ENCODE measurements at regions not wholly inside any gene's neighbourhood (a gene's known extent, or its start where the extent isn't known, plus 50 kb on each side); places are given as distances from the start of the nearest gene placed in this dataset.
"Not testable (repeated sequence)": the region's sequence is repeated elsewhere in the genome, so short reads cannot be mapped to it uniquely, and the experiment has no call there.

- no peak for DNase-seq (ENCODE audit: low read depth)
Observed at GRCh38 chr2:3115301-3116042, 262.1 kb downstream of the EIPR1 start.

GRCh38 chr2:3114406-3115185 lies 263.0 kb downstream of the EIPR1 start:
- DNase-seq (ENCODE audit: low read depth), result no peak

- no peak for DNase-seq (ENCODE audit: low read depth)
Observed at GRCh38 chr2:3113769-3114168, 263.8 kb downstream of the EIPR1 start.

DNA sequence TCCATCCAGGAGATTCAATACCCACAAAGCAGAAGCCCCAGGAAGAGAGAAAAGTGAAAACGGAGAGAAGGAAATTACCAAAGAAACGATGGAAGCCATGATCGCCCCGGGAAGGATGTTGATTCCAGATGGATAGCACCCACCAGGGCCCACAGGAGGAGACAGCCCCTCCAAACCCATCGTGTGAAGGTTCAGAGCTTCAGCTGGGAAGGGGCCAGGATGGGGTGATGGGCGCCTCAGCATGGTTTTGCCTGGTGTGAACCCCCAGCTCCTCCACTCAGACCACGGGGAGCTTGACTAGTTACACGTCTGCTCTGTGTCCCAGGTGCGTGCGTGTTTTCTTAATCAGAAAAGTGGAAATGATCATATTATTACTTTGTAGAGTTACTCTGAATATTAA lies 264.5 kb downstream of the EIPR1 start:
- no peak for DNase-seq (ENCODE audit: low read depth)

GRCh38 chr2:3112553-3112952 lies 265.1 kb downstream of the EIPR1 start:
- DNase-seq (ENCODE audit: low read depth), result no peak

GRCh38 chr2:3112131-3112530 lies 265.5 kb downstream of the EIPR1 start:
- no peak for DNase-seq (ENCODE audit: low read depth)

- no peak for DNase-seq (ENCODE audit: low read depth)
Observed at GRCh38 chr2:3110994-3111666, 266.5 kb downstream of the EIPR1 start.

DNA sequence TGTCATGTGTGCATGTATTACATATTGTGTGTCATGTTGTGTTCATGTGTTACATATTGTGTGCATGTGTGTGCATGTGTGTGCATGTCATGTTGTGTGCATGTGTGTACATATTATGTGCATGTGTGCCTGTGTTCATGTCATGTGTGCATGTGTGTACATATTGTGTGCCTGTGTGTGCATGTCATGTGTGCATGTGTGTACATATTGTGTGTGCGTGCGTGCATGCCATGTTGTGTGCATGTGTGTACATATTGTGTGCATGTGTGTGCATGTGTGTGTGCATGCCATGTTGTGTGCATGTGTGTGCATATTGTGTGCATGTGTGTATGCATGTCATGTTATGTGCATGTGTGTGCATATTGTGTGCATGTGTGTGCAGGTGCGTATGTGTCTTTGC lies 267.1 kb downstream of the EIPR1 start:
- DNase-seq (ENCODE audit: low read depth), result no peak

GRCh38 chr2:3108710-3109702 lies 268.6 kb downstream of the EIPR1 start:
- DNase-seq (ENCODE audit: low read depth), result no peak

- no peak for DNase-seq (ENCODE audit: low read depth)
Observed at GRCh38 chr2:3108105-3108504, 269.5 kb downstream of the EIPR1 start.

DNA sequence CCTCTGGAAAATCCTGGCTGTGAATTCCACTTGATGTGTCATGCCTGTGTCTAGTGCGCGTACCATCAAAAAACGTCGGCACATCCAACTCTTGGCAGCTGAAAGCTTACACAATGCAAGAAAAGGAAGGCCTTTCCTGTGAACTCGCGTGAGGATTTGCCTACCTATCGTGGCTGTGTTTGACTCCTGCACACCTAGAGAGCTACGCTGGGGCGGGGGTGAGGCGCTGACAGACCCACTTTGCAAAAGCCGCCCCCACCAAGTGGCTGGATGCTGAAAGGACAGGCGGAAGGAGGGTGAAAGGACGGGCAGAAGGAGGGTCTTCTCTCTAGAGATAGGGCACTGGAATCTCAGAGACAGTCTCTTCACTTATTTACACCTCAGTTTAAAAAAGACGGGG lies 270.1 kb downstream of the EIPR1 start:
- DNase-seq (ENCODE audit: low read depth), result no peak

DNA sequence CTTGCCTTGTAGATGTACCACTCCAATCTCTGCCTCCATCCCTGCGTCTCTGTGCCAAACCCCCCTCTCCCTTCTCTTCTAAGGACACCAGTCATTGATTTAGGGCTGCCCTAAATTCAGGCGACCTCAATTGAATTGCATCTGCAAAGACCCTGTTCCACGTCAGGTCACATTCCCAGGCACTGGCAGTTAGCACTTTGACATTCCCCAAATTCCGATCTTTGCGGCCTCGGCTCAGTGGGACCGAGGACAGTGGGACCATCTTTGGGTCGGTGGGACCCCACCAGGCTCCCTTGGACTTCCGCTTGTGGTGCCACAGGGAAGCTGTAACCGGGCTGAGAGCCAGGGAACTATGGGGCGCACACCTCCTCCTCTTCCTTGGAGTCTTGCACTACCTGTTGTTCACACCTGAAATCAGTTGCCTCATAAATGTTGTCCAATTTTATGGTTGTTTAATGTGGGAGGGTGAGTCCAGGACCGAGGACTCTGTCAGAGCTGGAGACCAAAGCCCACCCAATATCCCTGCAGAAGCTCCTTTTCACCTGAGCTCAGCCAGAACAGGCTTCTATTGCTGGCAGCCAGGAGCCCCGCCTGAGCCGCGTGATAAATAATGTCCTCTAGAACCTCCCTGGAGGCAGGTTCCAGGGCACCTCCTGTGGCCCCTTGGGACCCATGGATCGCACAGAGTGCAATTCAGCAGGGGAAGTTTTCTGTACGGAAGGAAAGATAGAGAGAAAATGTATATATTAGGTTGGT lies 271.6 kb downstream of the EIPR1 start:
- DNase-seq (ENCODE audit: low read depth), result no peak

- DNase-seq (ENCODE audit: low read depth), result not testable (repeated sequence)
Observed at GRCh38 chr2:3104958-3105813, 272.4 kb downstream of the EIPR1 start.

DNA sequence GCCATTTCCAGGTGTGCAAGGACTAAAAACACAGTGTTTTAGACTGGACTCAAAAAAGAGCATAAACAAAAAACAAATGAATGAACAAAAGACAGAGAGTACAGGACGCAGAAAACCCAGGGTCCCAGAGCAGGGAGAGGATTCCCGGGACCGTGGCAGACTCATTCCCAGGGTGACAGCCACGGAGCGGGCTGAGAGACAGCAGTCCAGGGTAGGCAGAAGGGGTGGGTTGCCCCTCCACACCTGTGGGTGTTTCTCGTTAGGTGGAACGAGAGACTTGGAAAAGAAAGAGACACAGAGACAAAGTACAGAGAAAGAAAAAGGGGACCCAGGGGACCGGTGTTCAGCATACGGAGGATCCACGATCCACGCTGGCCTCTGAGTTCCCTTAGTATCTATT lies 273.4 kb downstream of the EIPR1 start:
- DNase-seq (ENCODE audit: low read depth), result no peak

DNA sequence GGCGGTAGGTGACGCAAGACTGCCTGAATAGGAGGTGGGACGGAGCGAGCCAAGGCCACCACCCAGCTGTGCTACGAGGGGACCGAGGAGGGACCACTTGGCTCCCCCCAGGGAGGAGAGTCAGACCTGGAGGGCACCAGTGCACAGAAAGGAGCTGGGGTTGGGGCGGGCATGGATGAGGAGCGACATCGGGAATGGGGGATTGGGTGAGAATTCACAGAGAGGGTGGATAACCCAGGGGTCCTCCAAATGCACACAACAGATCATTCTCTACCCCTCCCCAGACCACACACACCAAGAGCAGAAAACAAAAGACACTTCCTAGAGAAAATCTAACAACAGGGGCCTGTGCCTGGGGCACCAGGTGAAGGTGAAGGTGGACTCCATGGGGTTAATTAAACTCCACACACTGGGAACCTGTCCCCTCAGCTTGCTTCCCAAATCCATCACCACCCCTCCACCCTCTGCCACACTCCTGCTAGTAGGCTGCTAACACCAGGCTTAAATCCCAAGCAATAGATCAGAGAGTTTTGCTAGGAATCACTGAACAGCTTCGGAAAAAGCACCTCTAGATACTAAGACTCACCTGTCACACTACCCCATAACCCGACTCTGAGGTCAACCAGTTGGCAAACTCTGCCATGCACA lies 274.6 kb downstream of the EIPR1 start:
- no peak for DNase-seq (ENCODE audit: low read depth)

DNA sequence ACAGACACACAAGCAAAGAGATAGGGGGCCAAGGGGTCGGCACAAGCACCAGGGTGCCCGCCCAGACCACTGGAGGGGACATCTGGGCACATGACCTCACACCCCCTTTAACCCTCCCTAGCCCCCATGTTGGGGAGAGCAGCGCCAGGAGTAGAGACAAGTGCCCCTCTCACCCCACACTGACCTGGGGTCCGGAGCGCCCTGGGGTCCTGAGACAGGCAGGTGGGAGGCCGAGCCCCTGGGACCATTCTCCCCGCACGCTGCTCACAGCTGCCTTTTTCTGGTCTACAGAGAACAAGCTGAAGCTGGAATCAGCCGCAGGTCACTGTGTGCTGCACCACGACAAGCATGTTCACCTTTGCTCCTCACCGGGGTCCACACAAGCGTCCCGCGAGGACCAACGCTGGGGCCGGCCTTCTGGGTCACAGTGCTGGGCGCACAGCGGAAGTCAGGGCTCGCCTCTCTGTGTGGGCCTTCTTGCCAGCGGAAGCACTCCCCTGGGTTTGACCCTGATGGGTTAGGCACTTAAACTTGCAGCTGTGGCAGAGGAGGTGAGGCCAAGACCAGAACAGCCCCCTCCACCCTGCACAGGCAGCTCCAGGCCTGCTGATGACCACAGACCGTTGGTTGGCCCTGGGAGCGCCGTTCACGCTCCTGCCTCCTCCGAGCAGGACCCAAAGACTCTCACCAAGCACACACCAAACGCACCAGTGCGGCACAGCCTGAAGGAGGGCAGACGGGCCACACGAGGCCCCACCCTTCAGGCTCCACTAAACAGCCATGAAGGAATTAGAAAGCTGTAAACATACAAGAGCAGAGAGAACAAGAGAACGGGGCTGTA lies 275.3 kb downstream of the EIPR1 start:
- no peak for DNase-seq (ENCODE audit: low read depth)

DNA sequence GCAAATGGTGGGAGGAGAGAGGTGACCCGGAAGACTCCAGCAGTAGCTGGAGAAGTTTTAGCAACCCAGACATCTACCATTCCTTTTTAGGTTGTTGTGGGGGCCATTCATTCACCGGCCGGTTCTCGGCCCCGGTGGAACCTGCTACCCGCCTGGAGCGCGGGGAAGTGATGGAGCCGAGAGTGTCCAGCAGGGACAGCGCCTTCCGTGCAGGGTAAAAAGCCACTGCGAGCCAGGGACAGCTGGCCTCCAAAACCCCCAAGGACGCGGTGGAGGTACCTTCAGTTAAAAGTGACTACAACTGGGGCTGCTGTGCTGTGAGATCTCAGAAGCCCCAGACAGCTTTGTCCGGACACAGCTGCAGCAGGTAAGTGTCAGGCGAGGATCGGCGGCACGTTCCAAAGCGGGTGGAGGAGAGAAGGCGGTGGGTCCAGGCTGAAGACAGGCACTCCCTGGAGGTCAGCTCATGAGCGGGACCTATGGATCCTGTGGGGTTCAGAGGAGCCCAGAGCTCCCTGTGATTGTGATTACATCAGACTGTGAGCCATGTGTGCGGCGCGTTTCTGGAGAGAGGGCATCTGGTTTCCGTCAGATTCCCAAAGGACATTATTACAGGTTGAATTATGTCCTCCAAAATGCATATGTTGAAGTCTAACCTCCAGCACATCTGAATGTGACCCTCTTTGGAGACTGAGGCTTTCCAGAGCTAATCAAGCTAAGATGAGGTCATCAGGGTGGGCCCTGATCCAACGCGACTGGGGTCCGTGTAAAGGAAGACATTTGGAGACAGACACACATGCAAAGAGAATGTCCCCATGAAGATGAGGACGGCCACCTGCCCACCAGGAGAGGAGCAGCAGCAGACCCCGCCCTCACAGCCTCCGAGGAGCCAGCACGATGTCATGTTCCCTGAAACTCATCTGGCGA lies 276.3 kb downstream of the EIPR1 start:
- DNase-seq (ENCODE audit: low read depth), result no peak

- no peak for DNase-seq (ENCODE audit: low read depth)
Observed at GRCh38 chr2:3100386-3100785, 277.2 kb downstream of the EIPR1 start.
